ENCODE measurements at regions not wholly inside any gene's neighbourhood (a gene's known extent, or its start where the extent isn't known, plus 50 kb on each side); places are given as distances from the start of the nearest gene placed in this dataset.

GRCh38 chr3:28575746-28576613 lies 227.4 kb upstream of the AZI2 start (continued):
- TF ChIP-seq E2F6 (IDR thresholded peaks at IDR 0.05) = 0 out of 2 replicates have a peak, but pooled peaks have one; percentile 26
- peak; percentile 12 for TF ChIP-seq TAF1 (IDR thresholded peaks at IDR 0.05; ENCODE audit: low read depth, low read length)
- no peak for TF ChIP-seq CHD1 (IDR thresholded peaks at IDR 0.05; ENCODE audit: low read depth, low read length)
- peak; percentile 79 for TF ChIP-seq ASH2L (IDR thresholded peaks at IDR 0.05; ENCODE audit: low read length)
- no peak for TF ChIP-seq CTCF (IDR thresholded peaks at IDR 0.05; ENCODE audit: control extremely low read depth in 1 of 3, insufficient read depth in 1 of 3, low read depth in 1 of 3, low read length in 3 of 3)
- peak in 1 of 2 experiments; percentile 33; a peak in 1 of 4 replicates for TF ChIP-seq SIN3A (conservative IDR thresholded peaks at IDR 0.05 in 1 of 2, IDR thresholded peaks at IDR 0.05 in 1 of 2; ENCODE audit: low read depth in 1 of 2, low read length in 2 of 2)

All from H1 (cell line).